ENCODE measurements at regions not wholly inside any gene's neighbourhood (a gene's known extent, or its start where the extent isn't known, plus 50 kb on each side); places are given as distances from the start of the nearest gene placed in this dataset.
A peak's percentile ranks its signal among the peaks of the same experiment; 100 is the strongest.

- Histone ChIP-seq H3K14ac (ENCODE audit: low read length) (no peak overlapping the region), H3K4me3 (ENCODE audit: low read length in 2 of 2) (no peak overlapping the region), H3K18ac (ENCODE audit: low read length) (no peak overlapping the region), H2AK5ac (ENCODE audit: low read depth, low read length) (no peak overlapping the region), H2BK15ac (ENCODE audit: low read length) (no peak overlapping the region), H3K27ac (replicated peaks; ENCODE audit: low read length) (no peak overlapping the region), H3K79me1 (ENCODE audit: low read depth, low read length) (no peaks in the 10 kb centered on the region), H3K4me2 (ENCODE audit: insufficient read depth, low read length, poor library complexity, severe bottlenecking) (no peak overlapping the region), H2BK12ac (ENCODE audit: low read length) (no peak overlapping the region), H2BK120ac (ENCODE audit: low read depth, low read length) (no peak overlapping the region), H2BK5ac (ENCODE audit: low read length) (no peak overlapping the region), H3K9me3 (replicated peaks in 1 of 2; ENCODE audit: control insufficient read depth in 2 of 2, insufficient read depth in 1 of 2, low read depth in 1 of 2, low read length in 2 of 2) (no peaks in the 10 kb centered on the region), H4K91ac (ENCODE audit: low read depth, low read length, poor library complexity) (no peak overlapping the region), H3K27me3 (ENCODE audit: control insufficient read depth in 3 of 3, insufficient read depth in 3 of 3, low read depth in 1 of 3, low read length in 3 of 3) (no peaks in the 10 kb centered on the region), H3K9ac (ENCODE audit: low read depth, low read length, poor library complexity) (no peak overlapping the region), H3K4me1 (ENCODE audit: control insufficient read depth in 2 of 2, insufficient read depth in 1 of 2, low read depth in 1 of 2, low read length in 2 of 2) (peaks cover 12% of the 10 kb centered on the region in 2 donors), H3K23ac (ENCODE audit: low read depth, low read length, poor library complexity) (no peak overlapping the region), H4K8ac (ENCODE audit: low read depth, low read length) (no peak overlapping the region), H2AFZ (ENCODE audit: low read length) (peak overlapping the region; percentile 1), H3K36me3 (replicated peaks in 1 of 2; ENCODE audit: control insufficient read depth in 2 of 2, insufficient read depth in 2 of 2, low read length in 2 of 2) (no peaks in the 10 kb centered on the region), H3K4ac (ENCODE audit: low read length) (no peak overlapping the region)
- peak; percentile 43 for DNase-seq (ENCODE audit: low spot score)
- WGBS, 2 donors (ENCODE audit: extremely low coverage in 2 of 2, insufficient read length in 2 of 2, insufficient replicate concordance in 1 of 2) = no CpG with 5 or more reads among the region's 1 CpG
Observed at GRCh38 chr5:38715696-38716095, 130.1 kb upstream of the OSMR start.

- H3K4ac ChIP-seq (ENCODE audit: low read length) = no peak overlapping the region
- no peak overlapping the region for H3K4me3 ChIP-seq (ENCODE audit: low read length in 2 of 2)
- H3K36me3 ChIP-seq (replicated peaks in 1 of 2; ENCODE audit: control insufficient read depth in 2 of 2, insufficient read depth in 2 of 2, low read length in 2 of 2) = no peaks in the 10 kb centered on the region
- H2BK5ac ChIP-seq (ENCODE audit: low read length) = no peak overlapping the region
- H3K14ac ChIP-seq (ENCODE audit: low read length) = no peak overlapping the region
- H4K91ac ChIP-seq (ENCODE audit: low read depth, low read length, poor library complexity) = no peak overlapping the region
- H2BK15ac ChIP-seq (ENCODE audit: low read length) = no peak overlapping the region
- H3K79me1 ChIP-seq (ENCODE audit: low read depth, low read length) = no peaks in the 10 kb centered on the region
- no CpG with 5 or more reads among the region's 5 CpGs for WGBS, 2 donors (ENCODE audit: extremely low coverage in 2 of 2, insufficient read length in 2 of 2, insufficient replicate concordance in 1 of 2)
- H2AFZ ChIP-seq (ENCODE audit: low read length) = peak overlapping the region; percentile 3
- no peak overlapping the region for H4K8ac ChIP-seq (ENCODE audit: low read depth, low read length)
- no peaks in the 10 kb centered on the region for H3K9me3 ChIP-seq (replicated peaks in 1 of 2; ENCODE audit: control insufficient read depth in 2 of 2, insufficient read depth in 1 of 2, low read depth in 1 of 2, low read length in 2 of 2)
- no peak overlapping the region for H3K23ac ChIP-seq (ENCODE audit: low read depth, low read length, poor library complexity)
- H3K27me3 ChIP-seq (ENCODE audit: control insufficient read depth in 3 of 3, insufficient read depth in 3 of 3, low read depth in 1 of 3, low read length in 3 of 3) = no peaks in the 10 kb centered on the region
- H3K18ac ChIP-seq (ENCODE audit: low read length) = no peak overlapping the region
- no peak overlapping the region for H2BK12ac ChIP-seq (ENCODE audit: low read length)
- H2AK5ac ChIP-seq (ENCODE audit: low read depth, low read length) = no peak overlapping the region
- H3K4me1 ChIP-seq (ENCODE audit: control insufficient read depth in 2 of 2, insufficient read depth in 1 of 2, low read depth in 1 of 2, low read length in 2 of 2) = peaks cover 12% of the 10 kb centered on the region in 2 donors
- H3K9ac ChIP-seq (ENCODE audit: low read depth, low read length, poor library complexity) = no peak overlapping the region
- no peak overlapping the region for H2BK120ac ChIP-seq (ENCODE audit: low read depth, low read length)
- H3K4me2 ChIP-seq (ENCODE audit: insufficient read depth, low read length, poor library complexity, severe bottlenecking) = no peak overlapping the region
- H3K27ac ChIP-seq (replicated peaks; ENCODE audit: low read length) = no peak overlapping the region
- DNase-seq (ENCODE audit: low spot score) = no peak
Observed at GRCh38 chr5:38716516-38716915, 129.3 kb upstream of the OSMR start.

- H3K4me1 ChIP-seq (ENCODE audit: control insufficient read depth in 2 of 2, insufficient read depth in 1 of 2, low read depth in 1 of 2, low read length in 2 of 2) = peaks cover 14 to 18% of the 10 kb centered on the region in 2 donors
- no peak overlapping the region for H3K9ac ChIP-seq (ENCODE audit: low read depth, low read length, poor library complexity)
- no peak overlapping the region for H2BK5ac ChIP-seq (ENCODE audit: low read length)
- H3K14ac ChIP-seq (ENCODE audit: low read length) = no peak overlapping the region
- peak overlapping the region; percentile 27 for H2AFZ ChIP-seq (ENCODE audit: low read length)
- no peak overlapping the region for H2AK5ac ChIP-seq (ENCODE audit: low read depth, low read length)
- no CpG with 5 or more reads among the region's 6 CpGs for WGBS, 2 donors (ENCODE audit: extremely low coverage in 2 of 2, insufficient read length in 2 of 2, insufficient replicate concordance in 1 of 2)
- H3K36me3 ChIP-seq (replicated peaks in 1 of 2; ENCODE audit: control insufficient read depth in 2 of 2, insufficient read depth in 2 of 2, low read length in 2 of 2) = no peaks in the 10 kb centered on the region
- H3K18ac ChIP-seq (ENCODE audit: low read length) = no peak overlapping the region
- no peak overlapping the region for H3K4me2 ChIP-seq (ENCODE audit: insufficient read depth, low read length, poor library complexity, severe bottlenecking)
- no peaks in the 10 kb centered on the region for H3K27me3 ChIP-seq (ENCODE audit: control insufficient read depth in 3 of 3, insufficient read depth in 3 of 3, low read depth in 1 of 3, low read length in 3 of 3)
- no peak overlapping the region for H2BK15ac ChIP-seq (ENCODE audit: low read length)
- no peak overlapping the region for H3K27ac ChIP-seq (replicated peaks; ENCODE audit: low read length)
- H3K4ac ChIP-seq (ENCODE audit: low read length) = no peak overlapping the region
- no peak overlapping the region for H4K91ac ChIP-seq (ENCODE audit: low read depth, low read length, poor library complexity)
- no peak overlapping the region for H3K4me3 ChIP-seq (ENCODE audit: low read length in 2 of 2)
- H3K9me3 ChIP-seq (replicated peaks in 1 of 2; ENCODE audit: control insufficient read depth in 2 of 2, insufficient read depth in 1 of 2, low read depth in 1 of 2, low read length in 2 of 2) = no peaks in the 10 kb centered on the region
- DNase-seq (ENCODE audit: low spot score) = no peak
- H3K23ac ChIP-seq (ENCODE audit: low read depth, low read length, poor library complexity) = no peak overlapping the region
- H3K79me1 ChIP-seq (ENCODE audit: low read depth, low read length) = no peaks in the 10 kb centered on the region
- H4K8ac ChIP-seq (ENCODE audit: low read depth, low read length) = no peak overlapping the region
- H2BK120ac ChIP-seq (ENCODE audit: low read depth, low read length) = no peak overlapping the region
- H2BK12ac ChIP-seq (ENCODE audit: low read length) = no peak overlapping the region
Observed at GRCh38 chr5:38718771-38719391, 126.9 kb upstream of the OSMR start.

- WGBS, 2 donors (ENCODE audit: extremely low coverage in 2 of 2, insufficient read length in 2 of 2, insufficient replicate concordance in 1 of 2) = no CpG with 5 or more reads among the region's 1 CpG
- no peak overlapping the region for H2BK12ac ChIP-seq (ENCODE audit: low read length)
- no peak overlapping the region for H3K18ac ChIP-seq (ENCODE audit: low read length)
- no peak overlapping the region for H4K91ac ChIP-seq (ENCODE audit: low read depth, low read length, poor library complexity)
- no peaks in the 10 kb centered on the region for H3K79me1 ChIP-seq (ENCODE audit: low read depth, low read length)
- peaks cover 20 to 22% of the 10 kb centered on the region in 2 donors for H3K4me1 ChIP-seq (ENCODE audit: control insufficient read depth in 2 of 2, insufficient read depth in 1 of 2, low read depth in 1 of 2, low read length in 2 of 2)
- no peak overlapping the region for H2AK5ac ChIP-seq (ENCODE audit: low read depth, low read length)
- no peak overlapping the region for H2BK5ac ChIP-seq (ENCODE audit: low read length)
- H3K27ac ChIP-seq (replicated peaks; ENCODE audit: low read length) = no peak overlapping the region
- H3K4me3 ChIP-seq (ENCODE audit: low read length in 2 of 2) = no peak overlapping the region
- H3K4me2 ChIP-seq (ENCODE audit: insufficient read depth, low read length, poor library complexity, severe bottlenecking) = no peak overlapping the region
- no peak overlapping the region for H2BK120ac ChIP-seq (ENCODE audit: low read depth, low read length)
- H3K23ac ChIP-seq (ENCODE audit: low read depth, low read length, poor library complexity) = no peak overlapping the region
- no peaks in the 10 kb centered on the region for H3K36me3 ChIP-seq (replicated peaks in 1 of 2; ENCODE audit: control insufficient read depth in 2 of 2, insufficient read depth in 2 of 2, low read length in 2 of 2)
- H3K14ac ChIP-seq (ENCODE audit: low read length) = no peak overlapping the region
- no peak overlapping the region for H4K8ac ChIP-seq (ENCODE audit: low read depth, low read length)
- no peak overlapping the region for H3K4ac ChIP-seq (ENCODE audit: low read length)
- no peak overlapping the region for H2BK15ac ChIP-seq (ENCODE audit: low read length)
- no peaks in the 10 kb centered on the region for H3K9me3 ChIP-seq (replicated peaks in 1 of 2; ENCODE audit: control insufficient read depth in 2 of 2, insufficient read depth in 1 of 2, low read depth in 1 of 2, low read length in 2 of 2)
- H2AFZ ChIP-seq (ENCODE audit: low read length) = peak overlapping the region; percentile 27
- no peak for DNase-seq (ENCODE audit: low spot score)
- no peaks in the 10 kb centered on the region for H3K27me3 ChIP-seq (ENCODE audit: control insufficient read depth in 3 of 3, insufficient read depth in 3 of 3, low read depth in 1 of 3, low read length in 3 of 3)
- H3K9ac ChIP-seq (ENCODE audit: low read depth, low read length, poor library complexity) = no peak overlapping the region
Observed at GRCh38 chr5:38719403-38719802, 126.4 kb upstream of the OSMR start.

All from neuronal stem cell (in vitro differentiated cells).